GM23338 (cell line): ENCODE measurements at regions not wholly inside any gene's neighbourhood (a gene's known extent, or its start where the extent isn't known, plus 50 kb on each side); places are given as distances from the start of the nearest gene placed in this dataset.

Experiments
- ATAC-seq: fragments of 200-7000 bp; cut with Tn5 transposase; 3 replicates; pipeline ENCODE4 v1.9.1; 2020
- DNase-seq: peaks from one replicate; pipeline ENCODE4 v3.0.0-alpha.2; 2015; ENCODE audit warnings: low spot score
- H2AFZ ChIP-seq: fragments of 200-600 bp; sonication (generic); 2 replicates; pipeline ENCODE4 v1.8.0; 2016; ENCODE audit warnings: antibody characterized with exemption, mild to moderate bottlenecking, moderate library complexity
- H3F3A ChIP-seq: fragments of 200-600 bp; sonication (generic); replicated peaks from 2 replicates; pipeline ENCODE4 v1.8.0; 2017; ENCODE audit warnings: antibody characterized with exemption, mixed run types, low read depth
- H3K27ac ChIP-seq: fragments of 200-600 bp; sonication (generic); 2 replicates; pipeline ENCODE4 v1.6.1; 2016; ENCODE audit warnings: low read depth
- H3K27me3 ChIP-seq: fragments of 200-600 bp; sonication (generic); 2 replicates; pipeline ENCODE4 v1.8.0; 2016; ENCODE audit warnings: mild to moderate bottlenecking, mixed run types, moderate library complexity; ENCODE audit not compliant: insufficient read depth
- H3K36me3 ChIP-seq: fragments of 200-600 bp; sonication (generic); 2 replicates; pipeline ENCODE4 v1.8.0; 2016; ENCODE audit warnings: mild to moderate bottlenecking; ENCODE audit not compliant: insufficient read depth
- H3K4me1 ChIP-seq: fragments of 200-600 bp; sonication (generic); 2 replicates; pipeline ENCODE4 v1.8.0; 2016; ENCODE audit warnings: mild to moderate bottlenecking, moderate library complexity; ENCODE audit not compliant: insufficient read depth
- H3K4me2 ChIP-seq: fragments of 200-600 bp; sonication (generic); 2 replicates; pipeline ENCODE4 v1.7.1; 2017; ENCODE audit warnings: mixed run types
- H3K4me3 ChIP-seq: fragments of 200-600 bp; sonication (generic); 2 replicates; pipeline ENCODE4 v1.6.1; 2016; ENCODE audit warnings: mixed run types
- H3K79me2 ChIP-seq: fragments of 200-600 bp; sonication (generic); replicated peaks from 2 replicates; pipeline ENCODE4 v1.8.0; 2017; ENCODE audit warnings: mild to moderate bottlenecking; ENCODE audit not compliant: insufficient read depth
- H3K9me2 ChIP-seq: fragments of 200-600 bp; sonication (generic); 2 replicates; pipeline ENCODE4 v1.8.0; 2017; ENCODE audit not compliant: insufficient read depth
- H4K20me1 ChIP-seq: fragments of 200-600 bp; sonication (generic); replicated peaks from 2 replicates; pipeline ENCODE4 v1.8.0; 2017; ENCODE audit warnings: mild to moderate bottlenecking; ENCODE audit not compliant: insufficient read depth
- H3K27ac Mint-ChIP-seq: 2 replicates; pipeline ENCODE4 v1.8.0; 2020; ENCODE audit warnings: inconsistent platforms, mild to moderate bottlenecking, moderate library complexity, mixed read lengths
- H3K27me3 Mint-ChIP-seq: 3 replicates; pipeline ENCODE4 v1.8.0; 2022; ENCODE audit warnings: low read depth, mild to moderate bottlenecking, moderate library complexity, mixed read lengths, inconsistent platforms; ENCODE audit not compliant: insufficient read depth, poor library complexity
- H3K36me3 Mint-ChIP-seq: 3 replicates; pipeline ENCODE4 v1.8.0; 2021; ENCODE audit warnings: low read depth, mild to moderate bottlenecking, inconsistent platforms, moderate library complexity, mixed read lengths
- H3K4me1 Mint-ChIP-seq: 3 replicates; pipeline ENCODE4 v1.8.0; 2020; ENCODE audit warnings: mild to moderate bottlenecking, inconsistent platforms, mixed read lengths
- H3K4me3 Mint-ChIP-seq: 3 replicates; pipeline ENCODE4 v1.8.0; 2021; ENCODE audit warnings: moderate library complexity, mild to moderate bottlenecking, inconsistent platforms, mixed read lengths
- H3K9me3 Mint-ChIP-seq: 3 replicates; pipeline ENCODE4 v1.8.0; 2020; ENCODE audit warnings: moderate library complexity, mild to moderate bottlenecking, inconsistent platforms, mixed read lengths
- ETS1 ChIP-seq: IDR thresholded peaks from 2 replicates; pipeline ENCODE4 v1.6.1; 2016; ENCODE audit warnings: antibody characterized with exemption
- EZH2 ChIP-seq: fragments of 200-600 bp; sonication (generic); IDR thresholded peaks from one replicate; pipeline ENCODE4 v1.8.0; 2017; ENCODE audit warnings: antibody characterized with exemption, mild to moderate bottlenecking, low read depth; ENCODE audit not compliant: unreplicated experiment
- JUNB ChIP-seq: IDR thresholded peaks from one replicate; pipeline ENCODE4 v1.6.1; 2016; ENCODE audit warnings: antibody characterized with exemption; ENCODE audit not compliant: unreplicated experiment
- NANOG ChIP-seq: IDR thresholded peaks from 2 replicates; pipeline ENCODE4 v1.6.1; 2016; ENCODE audit warnings: antibody characterized with exemption, borderline replicate concordance
- POLR2AphosphoS5 ChIP-seq: IDR thresholded peaks from 2 replicates; pipeline ENCODE4 v1.6.1; 2016; ENCODE audit warnings: antibody characterized with exemption, low read depth
- REST ChIP-seq: IDR thresholded peaks from one replicate; pipeline ENCODE4 v1.6.1; 2018; ENCODE audit warnings: antibody characterized with exemption; ENCODE audit not compliant: unreplicated experiment
- STAT1 ChIP-seq: IDR thresholded peaks from one replicate; pipeline ENCODE4 v1.6.1; 2016; ENCODE audit warnings: antibody characterized with exemption; ENCODE audit not compliant: unreplicated experiment
- ZNF114 ChIP-seq: fragments of 250-450 bp; sonication (Bioruptor Pico); IDR thresholded peaks from 2 replicates; pipeline ENCODE4 v1.5.0; 2020; ENCODE audit warnings: mild to moderate bottlenecking, moderate library complexity
- ZNF331 ChIP-seq: fragments of 250-450 bp; sonication (Bioruptor Pico); IDR thresholded peaks from 2 replicates; pipeline ENCODE4 v1.5.0; 2020; ENCODE audit warnings: low read depth, mild to moderate bottlenecking, moderate library complexity
- TF ChIP-seq, protein P1 (sequence below), 2 experiments: fragments of 200-600 bp in 1 of 2; sonication (generic) in 1 of 2; conservative IDR thresholded peaks; 2 replicates each; pipeline versions ENCODE4 v1.5.1 to v1.6.1; 2016 to 2017; ENCODE audit warnings: antibody characterized with exemption in 2 of 2, low read depth in 2 of 2, mild to moderate bottlenecking in 2 of 2, moderate library complexity in 1 of 2

- H3K4me1 Mint-ChIP-seq = peaks cover 12% of the 10 kb centered on the region
- no peak for DNase-seq
- H3K79me2 ChIP-seq = no peaks in the 10 kb centered on the region
- H3K27me3 Mint-ChIP-seq = no peaks in the 10 kb centered on the region
- no peaks in the 10 kb centered on the region for H3K36me3 ChIP-seq
- no peaks in the 10 kb centered on the region for H4K20me1 ChIP-seq
- ATAC-seq = no peak
- H3K4me3 Mint-ChIP-seq = no peak overlapping the region
- no peak overlapping the region for H3K4me2 ChIP-seq
- H3K9me2 ChIP-seq = 0 out of 2 replicates have a peak, but pooled peaks cover 4% of the 10 kb centered on the region
- H3K36me3 Mint-ChIP-seq = no peaks in the 10 kb centered on the region
- H3K27me3 ChIP-seq = no peaks in the 10 kb centered on the region
- no peaks in the 10 kb centered on the region for H3K9me3 Mint-ChIP-seq
- no peaks in the 10 kb centered on the region for H3F3A ChIP-seq
- TF ChIP-seq EZH2 (no peak), ETS1 (no peak), POLR2AphosphoS5 (no peak), ZNF331 (no peak), ZNF114 (CRISPR knock-in tag) (no peak)
- TF ChIP-seq, protein P1, sequence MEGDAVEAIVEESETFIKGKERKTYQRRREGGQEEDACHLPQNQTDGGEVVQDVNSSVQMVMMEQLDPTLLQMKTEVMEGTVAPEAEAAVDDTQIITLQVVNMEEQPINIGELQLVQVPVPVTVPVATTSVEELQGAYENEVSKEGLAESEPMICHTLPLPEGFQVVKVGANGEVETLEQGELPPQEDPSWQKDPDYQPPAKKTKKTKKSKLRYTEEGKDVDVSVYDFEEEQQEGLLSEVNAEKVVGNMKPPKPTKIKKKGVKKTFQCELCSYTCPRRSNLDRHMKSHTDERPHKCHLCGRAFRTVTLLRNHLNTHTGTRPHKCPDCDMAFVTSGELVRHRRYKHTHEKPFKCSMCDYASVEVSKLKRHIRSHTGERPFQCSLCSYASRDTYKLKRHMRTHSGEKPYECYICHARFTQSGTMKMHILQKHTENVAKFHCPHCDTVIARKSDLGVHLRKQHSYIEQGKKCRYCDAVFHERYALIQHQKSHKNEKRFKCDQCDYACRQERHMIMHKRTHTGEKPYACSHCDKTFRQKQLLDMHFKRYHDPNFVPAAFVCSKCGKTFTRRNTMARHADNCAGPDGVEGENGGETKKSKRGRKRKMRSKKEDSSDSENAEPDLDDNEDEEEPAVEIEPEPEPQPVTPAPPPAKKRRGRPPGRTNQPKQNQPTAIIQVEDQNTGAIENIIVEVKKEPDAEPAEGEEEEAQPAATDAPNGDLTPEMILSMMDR (conservative IDR thresholded peaks at IDR 0.05; ENCODE audit: low read depth in 2 of 2) = no peak
- H3K4me3 ChIP-seq = no peak overlapping the region
- H3K4me1 ChIP-seq = peaks cover 4% of the 10 kb centered on the region; the same call in 1 of the 2 replicates
- no peak overlapping the region for H3K27ac Mint-ChIP-seq
- no peak overlapping the region; the same call in 1 of the 2 replicates for H2AFZ ChIP-seq
- no peak overlapping the region for H3K27ac ChIP-seq
Measured at GRCh38 chr7:54112567-54112966, 429.6 kb upstream of the VSTM2A start.

- H4K20me1 ChIP-seq = no peaks in the 10 kb centered on the region
- peaks cover 4% of the 10 kb centered on the region; the same call in 1 of the 2 replicates for H3K4me1 ChIP-seq
- Mint-ChIP-seq H3K36me3 (no peaks in the 10 kb centered on the region), H3K27ac (no peak overlapping the region), H3K9me3 (no peaks in the 10 kb centered on the region), H3K4me3 (no peak overlapping the region), H3K27me3 (no peaks in the 10 kb centered on the region), H3K4me1 (peaks cover 5% of the 10 kb centered on the region; the same call in 2 of the 3 replicates)
- no peak overlapping the region for H3K4me2 ChIP-seq
- ATAC-seq (no peak), DNase-seq (no peak)
- no peak overlapping the region for H3K4me3 ChIP-seq
- H3K27me3 ChIP-seq = no peaks in the 10 kb centered on the region
- H3K9me2 ChIP-seq = 0 out of 2 replicates have a peak, but pooled peaks cover 4% of the 10 kb centered on the region
- no peaks in the 10 kb centered on the region for H3F3A ChIP-seq
- no peaks in the 10 kb centered on the region for H3K79me2 ChIP-seq
- H2AFZ ChIP-seq = no peak overlapping the region
- H3K36me3 ChIP-seq = no peaks in the 10 kb centered on the region
- no peak overlapping the region for H3K27ac ChIP-seq
- TF ChIP-seq REST (no peak), NANOG (no peak), EZH2 (no peak), STAT1 (no peak), JUNB (no peak), ZNF114 (CRISPR knock-in tag) (no peak), POLR2AphosphoS5 (no peak), ETS1 (no peak), ZNF331 (no peak)
- TF ChIP-seq, protein P1 (conservative IDR thresholded peaks at IDR 0.05; ENCODE audit: low read depth in 2 of 2) = no peak
Measured at GRCh38 chr7:54115028-54115763, 427.0 kb upstream of the VSTM2A start.
